Neural progenitor cell (in vitro differentiated cells): ENCODE measurements at regions not wholly inside any gene's neighbourhood (a gene's known extent, or its start where the extent isn't known, plus 50 kb on each side); places are given as distances from the start of the nearest gene placed in this dataset.

Experiments used
- DNase-seq: peaks from one replicate; pipeline ENCODE4 v3.0.0-alpha.2; 2016; ENCODE audit warnings: low spot score
- H2AFZ ChIP-seq: fragments of 200-600 bp; sonication (generic); replicated peaks from 2 replicates; pipeline ENCODE4 v1.6.1; 2016; ENCODE audit warnings: antibody characterized with exemption
- H3F3A ChIP-seq: fragments of 200-600 bp; sonication (generic); 2 replicates; pipeline ENCODE4 v1.6.1; 2016; ENCODE audit warnings: antibody characterized with exemption, low read depth
- H3K27ac ChIP-seq: fragments of 200-600 bp; sonication (generic); 2 replicates; pipeline ENCODE4 v1.5.1; 2016; ENCODE audit warnings: mild to moderate bottlenecking
- H3K27me3 ChIP-seq: fragments of 200-600 bp; sonication (generic); 2 replicates; pipeline ENCODE4 v1.6.1; 2016; ENCODE audit warnings: mild to moderate bottlenecking, moderate library complexity
- H3K36me3 ChIP-seq: fragments of 200-600 bp; sonication (generic); 2 replicates; pipeline ENCODE4 v1.5.1; 2016
- H3K4me1 ChIP-seq: fragments of 200-600 bp; sonication (generic); 2 replicates; pipeline ENCODE4 v1.6.1; 2016; ENCODE audit warnings: mixed run types
- H3K4me2 ChIP-seq: fragments of 200-600 bp; sonication (generic); 2 replicates; pipeline ENCODE4 v1.6.1; 2016
- H3K4me3 ChIP-seq: fragments of 200-600 bp; sonication (generic); 2 replicates; pipeline ENCODE4 v1.5.1; 2016
- H3K79me2 ChIP-seq: fragments of 200-600 bp; sonication (generic); 2 replicates; pipeline ENCODE4 v1.6.1; 2016; ENCODE audit warnings: low read depth
- H3K9ac ChIP-seq: fragments of 200-600 bp; sonication (generic); 2 replicates; pipeline ENCODE4 v1.6.1; 2016
- H3K9me3 ChIP-seq: fragments of 200-600 bp; sonication (generic); 2 replicates; pipeline ENCODE4 v1.5.1; 2016; ENCODE audit warnings: low read depth
- H4K20me1 ChIP-seq: fragments of 200-600 bp; sonication (generic); 2 replicates; pipeline ENCODE4 v1.6.1; 2016; ENCODE audit warnings: low read depth
- H3K27ac Mint-ChIP-seq: 3 replicates; pipeline ENCODE4 v1.8.0; 2021; ENCODE audit warnings: mixed read lengths
- H3K27me3 Mint-ChIP-seq: 2 replicates; pipeline ENCODE4 v1.8.0; 2022; ENCODE audit warnings: low read depth, mild to moderate bottlenecking, inconsistent platforms, moderate library complexity, mixed read lengths; ENCODE audit not compliant: insufficient read depth
- H3K36me3 Mint-ChIP-seq: 3 replicates; pipeline ENCODE4 v1.8.0; 2021; ENCODE audit warnings: mixed read lengths
- H3K4me1 Mint-ChIP-seq: 3 replicates; pipeline ENCODE4 v1.8.0; 2021; ENCODE audit warnings: mixed read lengths
- H3K4me3 Mint-ChIP-seq: 3 replicates; pipeline ENCODE4 v1.8.0; 2021; ENCODE audit warnings: mild to moderate bottlenecking, moderate library complexity, mixed read lengths
- H3K9me3 Mint-ChIP-seq: 3 replicates; pipeline ENCODE4 v1.8.0; 2020; ENCODE audit warnings: mixed read lengths
- EZH2 ChIP-seq: fragments of 200-600 bp; sonication (generic); IDR thresholded peaks from 2 replicates; pipeline ENCODE4 v1.6.1; 2017; ENCODE audit warnings: antibody characterized with exemption, mild to moderate bottlenecking, moderate library complexity
- EZH2phosphoT487 ChIP-seq: fragments of 200-600 bp; sonication (generic); IDR thresholded peaks from 2 replicates; pipeline ENCODE4 v1.6.1; 2017; ENCODE audit warnings: antibody characterized with exemption
- TF ChIP-seq, protein P1 (sequence below): fragments of 200-600 bp; sonication (generic); IDR thresholded peaks from 2 replicates; pipeline ENCODE4 v1.5.1; 2017; ENCODE audit warnings: antibody characterized with exemption, mild to moderate bottlenecking

DNA sequence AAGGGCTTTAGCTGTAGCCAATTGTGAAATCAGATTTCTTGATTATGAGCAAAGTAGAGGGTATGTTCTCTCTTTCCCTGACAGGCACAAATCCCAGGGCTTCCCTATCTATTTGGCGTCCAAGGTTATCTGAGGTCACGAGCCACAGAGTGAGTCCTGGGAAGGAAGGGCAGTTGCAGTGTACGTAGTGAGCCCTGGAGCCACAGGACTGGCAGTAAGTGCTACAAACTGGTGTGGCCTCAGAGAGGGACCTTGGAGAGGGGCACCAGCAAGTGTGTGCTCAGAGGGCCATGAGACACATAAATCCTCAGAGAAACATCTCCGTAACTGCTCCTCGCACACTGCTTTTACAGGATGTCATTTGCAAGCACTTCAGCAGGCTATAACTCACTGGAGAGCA lies 115.5 kb upstream of the SH3BP4 start:
- Mint-ChIP-seq H3K27ac (no peak overlapping the region), H3K9me3 (peaks cover 7% of the 10 kb centered on the region), H3K4me1 (peaks cover 14% of the 10 kb centered on the region), H3K4me3 (no peak overlapping the region), H3K36me3 (no peaks in the 10 kb centered on the region), H3K27me3 (peaks cover 5% of the 10 kb centered on the region)
- TF ChIP-seq EZH2, result no peak
- H2AFZ ChIP-seq, result no peak overlapping the region
- H3K4me3 ChIP-seq, result no peak overlapping the region
- no peaks in the 10 kb centered on the region for H3K79me2 ChIP-seq
- no peak for DNase-seq
- H4K20me1 ChIP-seq, result no peaks in the 10 kb centered on the region
- no peaks in the 10 kb centered on the region for H3K36me3 ChIP-seq
- H3F3A ChIP-seq, result no peaks in the 10 kb centered on the region
- H3K27me3 ChIP-seq, result no peaks in the 10 kb centered on the region
- H3K4me1 ChIP-seq, result peaks cover 4% of the 10 kb centered on the region
- H3K9me3 ChIP-seq, result no peaks in the 10 kb centered on the region
- H3K4me2 ChIP-seq, result no peak overlapping the region
- no peak overlapping the region for H3K9ac ChIP-seq
- no peak overlapping the region for H3K27ac ChIP-seq

GRCh38 chr2:234835738-234836137 lies 116.1 kb upstream of the SH3BP4 start:
- H3K27ac Mint-ChIP-seq, result peak overlapping the region; percentile 7
- Histone ChIP-seq H2AFZ (no peak overlapping the region), H3K79me2 (no peaks in the 10 kb centered on the region), H3K27ac (no peak overlapping the region), H3F3A (no peaks in the 10 kb centered on the region), H3K27me3 (no peaks in the 10 kb centered on the region), H3K9me3 (no peaks in the 10 kb centered on the region), H3K36me3 (no peaks in the 10 kb centered on the region), H3K4me2 (no peak overlapping the region), H3K4me1 (peaks cover 4% of the 10 kb centered on the region), H3K9ac (no peak overlapping the region), H4K20me1 (no peaks in the 10 kb centered on the region), H3K4me3 (no peak overlapping the region)
- DNase-seq, result no peak
- peaks cover 5% of the 10 kb centered on the region for H3K27me3 Mint-ChIP-seq
- H3K4me3 Mint-ChIP-seq, result no peak overlapping the region
- peaks cover 7% of the 10 kb centered on the region for H3K9me3 Mint-ChIP-seq
- H3K36me3 Mint-ChIP-seq, result no peaks in the 10 kb centered on the region
- TF ChIP-seq EZH2phosphoT487, result no peak
- no peak for TF ChIP-seq EZH2
- TF ChIP-seq, protein P1, sequence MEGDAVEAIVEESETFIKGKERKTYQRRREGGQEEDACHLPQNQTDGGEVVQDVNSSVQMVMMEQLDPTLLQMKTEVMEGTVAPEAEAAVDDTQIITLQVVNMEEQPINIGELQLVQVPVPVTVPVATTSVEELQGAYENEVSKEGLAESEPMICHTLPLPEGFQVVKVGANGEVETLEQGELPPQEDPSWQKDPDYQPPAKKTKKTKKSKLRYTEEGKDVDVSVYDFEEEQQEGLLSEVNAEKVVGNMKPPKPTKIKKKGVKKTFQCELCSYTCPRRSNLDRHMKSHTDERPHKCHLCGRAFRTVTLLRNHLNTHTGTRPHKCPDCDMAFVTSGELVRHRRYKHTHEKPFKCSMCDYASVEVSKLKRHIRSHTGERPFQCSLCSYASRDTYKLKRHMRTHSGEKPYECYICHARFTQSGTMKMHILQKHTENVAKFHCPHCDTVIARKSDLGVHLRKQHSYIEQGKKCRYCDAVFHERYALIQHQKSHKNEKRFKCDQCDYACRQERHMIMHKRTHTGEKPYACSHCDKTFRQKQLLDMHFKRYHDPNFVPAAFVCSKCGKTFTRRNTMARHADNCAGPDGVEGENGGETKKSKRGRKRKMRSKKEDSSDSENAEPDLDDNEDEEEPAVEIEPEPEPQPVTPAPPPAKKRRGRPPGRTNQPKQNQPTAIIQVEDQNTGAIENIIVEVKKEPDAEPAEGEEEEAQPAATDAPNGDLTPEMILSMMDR, result no peak
- peaks cover 11% of the 10 kb centered on the region for H3K4me1 Mint-ChIP-seq

GRCh38 chr2:234834228-234834923 lies 117.4 kb upstream of the SH3BP4 start:
- H3K4me3 ChIP-seq, result no peak overlapping the region
- no peak overlapping the region for H2AFZ ChIP-seq
- H3K4me1 Mint-ChIP-seq, result peaks cover 3% of the 10 kb centered on the region
- H3K9ac ChIP-seq, result no peak overlapping the region
- H3K9me3 Mint-ChIP-seq, result peaks cover 2% of the 10 kb centered on the region
- H3K36me3 Mint-ChIP-seq, result no peaks in the 10 kb centered on the region
- H3K27me3 Mint-ChIP-seq, result peaks cover 5% of the 10 kb centered on the region
- no peak overlapping the region for H3K27ac ChIP-seq
- no peaks in the 10 kb centered on the region for H3K4me1 ChIP-seq
- no peaks in the 10 kb centered on the region for H4K20me1 ChIP-seq
- H3K4me3 Mint-ChIP-seq, result no peak overlapping the region
- H3K79me2 ChIP-seq, result no peaks in the 10 kb centered on the region
- no peak for TF ChIP-seq EZH2
- no peak for TF ChIP-seq EZH2phosphoT487
- TF ChIP-seq, protein P1, result no peak
- H3F3A ChIP-seq, result no peaks in the 10 kb centered on the region
- no peak for DNase-seq
- no peaks in the 10 kb centered on the region for H3K9me3 ChIP-seq
- H3K4me2 ChIP-seq, result no peak overlapping the region
- H3K27me3 ChIP-seq, result no peaks in the 10 kb centered on the region
- no peaks in the 10 kb centered on the region for H3K36me3 ChIP-seq
- no peak overlapping the region for H3K27ac Mint-ChIP-seq

- H3K36me3 ChIP-seq, result no peaks in the 10 kb centered on the region
- H3K4me2 ChIP-seq, result no peak overlapping the region
- Mint-ChIP-seq H3K27me3 (peaks cover 5% of the 10 kb centered on the region), H3K36me3 (no peaks in the 10 kb centered on the region), H3K9me3 (no peaks in the 10 kb centered on the region), H3K4me3 (no peak overlapping the region), H3K4me1 (peaks cover 8% of the 10 kb centered on the region), H3K27ac (no peak overlapping the region)
- no peak overlapping the region for H3K9ac ChIP-seq
- H2AFZ ChIP-seq, result no peak overlapping the region
- no peaks in the 10 kb centered on the region for H4K20me1 ChIP-seq
- H3K79me2 ChIP-seq, result no peaks in the 10 kb centered on the region
- no peaks in the 10 kb centered on the region for H3K4me1 ChIP-seq
- TF ChIP-seq EZH2phosphoT487, result no peak
- TF ChIP-seq, protein P1, result no peak
- no peak for TF ChIP-seq EZH2
- no peak for DNase-seq
- no peak overlapping the region for H3K4me3 ChIP-seq
- H3K27me3 ChIP-seq, result no peaks in the 10 kb centered on the region
- H3K27ac ChIP-seq, result no peak overlapping the region
- H3F3A ChIP-seq, result no peaks in the 10 kb centered on the region
- no peaks in the 10 kb centered on the region for H3K9me3 ChIP-seq
These were observed 121.0 kb upstream of the SH3BP4 start for GRCh38 chr2:234830853-234831252.
